Liver (tissue), 8 donors: ENCODE measurements at regions not wholly inside any gene's neighbourhood (a gene's known extent, or its start where the extent isn't known, plus 50 kb on each side); places are given as distances from the start of the nearest gene placed in this dataset.

Experiments
- DNase-seq: peaks from one replicate; pipeline ENCODE4 v3.0.0-alpha.2; 2017; ENCODE audit warnings: low spot score
- H3K27ac ChIP-seq, 2 donors: one replicate each; pipeline ENCODE4 v1.7.0; 2013; ENCODE audit warnings: inconsistent platforms in 2 of 2, low read length in 2 of 2, control low read depth in 1 of 2, low read depth in 1 of 2, mild to moderate bottlenecking in 1 of 2
- H3K27me3 ChIP-seq, 4 donors: one replicate each; pipeline versions ENCODE4 v1.6.1 to v1.7.0; 2013; ENCODE audit warnings: low read length in 3 of 4, inconsistent platforms in 1 of 4, mild to moderate bottlenecking in 1 of 4, moderate library complexity in 1 of 4; ENCODE audit not compliant: control insufficient read depth in 4 of 4, insufficient read depth in 4 of 4
- H3K36me3 ChIP-seq, 4 donors: one replicate each; pipeline versions ENCODE4 v1.6.1 to v1.7.0; 2013; ENCODE audit warnings: low read length in 3 of 4, mild to moderate bottlenecking in 3 of 4, low read depth in 1 of 4, moderate library complexity in 1 of 4; ENCODE audit not compliant: control insufficient read depth in 4 of 4, insufficient read depth in 3 of 4
- H3K4me1 ChIP-seq, 4 donors: one replicate each; pipeline versions ENCODE4 v1.6.1 to v1.7.0; 2013; ENCODE audit warnings: low read length in 3 of 4, mild to moderate bottlenecking in 3 of 4, moderate library complexity in 1 of 4; ENCODE audit not compliant: control insufficient read depth in 4 of 4, insufficient read depth in 4 of 4
- H3K4me3 ChIP-seq, 3 donors: one replicate each; pipeline versions ENCODE4 v1.6.1 to v1.7.0; 2013; ENCODE audit warnings: low read length in 3 of 3, control low read depth in 1 of 3, low read depth in 1 of 3, mild to moderate bottlenecking in 1 of 3
- H3K9ac ChIP-seq, 2 donors: one replicate each; pipeline ENCODE4 v1.7.0; 2013; ENCODE audit warnings: low read length in 2 of 2, mild to moderate bottlenecking in 2 of 2, moderate library complexity in 2 of 2, control low read depth in 1 of 2, low read depth in 1 of 2
- H3K9me3 ChIP-seq, 4 donors: one replicate each; pipeline versions ENCODE4 v1.6.1 to v1.7.0; 2013; ENCODE audit warnings: low read length in 3 of 4; ENCODE audit not compliant: control insufficient read depth in 4 of 4
- EGR1 ChIP-seq, 2 donors: IDR thresholded peaks; 2 replicates each; pipeline ENCODE4 v1.6.1; 2016 to 2018; ENCODE audit warnings: antibody characterized with exemption in 2 of 2, low read depth in 2 of 2
- FOXA1 ChIP-seq: IDR thresholded peaks from 2 replicates; pipeline ENCODE4 v1.6.1; 2016; ENCODE audit warnings: antibody characterized with exemption
- FOXA2 ChIP-seq: IDR thresholded peaks from 2 replicates; pipeline ENCODE4 v1.6.1; 2016; ENCODE audit warnings: antibody characterized with exemption
- GABPA ChIP-seq, 2 donors: IDR thresholded peaks in 1 of 2; conservative IDR thresholded peaks in 1 of 2; 2 replicates each; pipeline ENCODE4 v1.6.1; 2016; ENCODE audit warnings: antibody characterized with exemption in 2 of 2, mild to moderate bottlenecking in 1 of 2, moderate library complexity in 1 of 2
- HNF4A ChIP-seq, 2 donors: conservative IDR thresholded peaks; 2 replicates each; pipeline ENCODE4 v1.6.1; 2016; ENCODE audit warnings: antibody characterized with exemption in 2 of 2, mild to moderate bottlenecking in 2 of 2
- HNF4G ChIP-seq: IDR thresholded peaks from 2 replicates; pipeline ENCODE4 v1.6.1; 2016; ENCODE audit warnings: antibody characterized with exemption
- JUND ChIP-seq, 2 donors: IDR thresholded peaks; 2 replicates each; pipeline ENCODE4 v1.6.1; 2016; ENCODE audit warnings: antibody characterized with exemption in 2 of 2
- NR2F2 ChIP-seq: IDR thresholded peaks from 2 replicates; pipeline ENCODE4 v1.6.1; 2016; ENCODE audit warnings: antibody characterized with exemption
- RAD21 ChIP-seq, 2 donors: IDR thresholded peaks; 2 replicates each; pipeline ENCODE4 v1.6.1; 2016; ENCODE audit warnings: antibody characterized with exemption in 2 of 2, mild to moderate bottlenecking in 2 of 2
- RXRA ChIP-seq, 2 donors: IDR thresholded peaks; 2 replicates each; pipeline ENCODE4 v1.6.1; 2017 to 2018; ENCODE audit warnings: antibody characterized with exemption in 2 of 2, mild to moderate bottlenecking in 1 of 2
- SP1 ChIP-seq: IDR thresholded peaks from 2 replicates; pipeline ENCODE4 v1.6.1; 2018; ENCODE audit warnings: antibody characterized with exemption, mild to moderate bottlenecking
- TAF1 ChIP-seq: conservative IDR thresholded peaks from 2 replicates; pipeline ENCODE4 v1.6.1; 2016; ENCODE audit warnings: antibody characterized with exemption, mild to moderate bottlenecking
- YY1 ChIP-seq: IDR thresholded peaks from 2 replicates; pipeline ENCODE4 v1.6.1; 2016; ENCODE audit warnings: antibody characterized with exemption, mild to moderate bottlenecking
- WGBS: extraction: QIAGEN DNeasy Blood & Tissue Kit; methylation state at CpG from one replicate; pipeline ENCODE4 v1.1.7; 2013; 5-methylcytosine and 5-hydroxymethylcytosine counted together
- TF ChIP-seq, protein P1 (sequence below): IDR thresholded peaks from 2 replicates; pipeline ENCODE4 v1.6.1; 2016; ENCODE audit warnings: antibody characterized with exemption
- TF ChIP-seq, protein P2 (sequence below): fragments of 150-350 bp; IDR thresholded peaks from 2 replicates; pipeline ENCODE4 v1.5.1; 2017; ENCODE audit warnings: improper control_type of control experiment, low read depth, low read length; ENCODE audit not compliant: missing input control
- TF ChIP-seq, protein P3 (sequence below): IDR thresholded peaks from 2 replicates; pipeline ENCODE4 v1.6.1; 2016; ENCODE audit warnings: antibody characterized with exemption
- TF ChIP-seq, protein P4 (sequence below): IDR thresholded peaks from 2 replicates; pipeline ENCODE4 v1.6.1; 2016; ENCODE audit warnings: antibody characterized with exemption
- TF ChIP-seq, protein P5 (sequence below): IDR thresholded peaks from 2 replicates; pipeline ENCODE4 v1.6.1; 2016; ENCODE audit warnings: antibody characterized with exemption, mild to moderate bottlenecking
- donor health status: healthy.
- donor health status: healthy.
- donor health status: healthy.
- donor health status: healthy.
- donor health status: healthy.

DNA sequence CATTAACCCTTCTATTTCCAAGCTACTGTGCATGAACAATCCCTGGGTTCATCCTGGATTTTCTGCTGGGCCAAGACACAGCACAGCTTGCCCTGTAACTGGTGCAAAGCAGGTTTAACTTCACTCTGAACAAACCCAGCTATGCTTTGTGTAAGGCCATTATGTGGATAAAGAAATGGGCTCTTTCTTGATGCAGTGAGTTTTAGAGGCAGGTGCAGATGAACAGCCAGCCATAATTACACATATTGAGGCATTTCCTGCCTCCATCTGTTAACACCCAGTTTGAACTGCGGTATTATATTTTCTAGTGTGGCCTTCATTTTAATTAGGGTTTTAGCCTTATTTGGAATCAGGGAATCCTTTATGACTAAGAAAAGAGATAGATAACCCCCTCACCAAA is 68.7 kb upstream of the ARX start:
- H3K27me3 ChIP-seq: no peaks in the 10 kb centered on the region
- no peaks in the 10 kb centered on the region for H3K36me3 ChIP-seq
- H3K27ac ChIP-seq: no peak overlapping the region
- H3K4me1 ChIP-seq: no peaks in the 10 kb centered on the region
- H3K9ac ChIP-seq: no peak overlapping the region
- H3K9me3 ChIP-seq: no peaks in the 10 kb centered on the region
- 86% methylated on average over 1 of the region's 1 CpG for WGBS
- H3K4me3 ChIP-seq: no peak overlapping the region
- no peak for TF ChIP-seq TAF1
- TF ChIP-seq, protein P1, sequence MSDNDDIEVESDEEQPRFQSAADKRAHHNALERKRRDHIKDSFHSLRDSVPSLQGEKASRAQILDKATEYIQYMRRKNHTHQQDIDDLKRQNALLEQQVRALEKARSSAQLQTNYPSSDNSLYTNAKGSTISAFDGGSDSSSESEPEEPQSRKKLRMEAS: no peak
- TF ChIP-seq, protein P2, sequence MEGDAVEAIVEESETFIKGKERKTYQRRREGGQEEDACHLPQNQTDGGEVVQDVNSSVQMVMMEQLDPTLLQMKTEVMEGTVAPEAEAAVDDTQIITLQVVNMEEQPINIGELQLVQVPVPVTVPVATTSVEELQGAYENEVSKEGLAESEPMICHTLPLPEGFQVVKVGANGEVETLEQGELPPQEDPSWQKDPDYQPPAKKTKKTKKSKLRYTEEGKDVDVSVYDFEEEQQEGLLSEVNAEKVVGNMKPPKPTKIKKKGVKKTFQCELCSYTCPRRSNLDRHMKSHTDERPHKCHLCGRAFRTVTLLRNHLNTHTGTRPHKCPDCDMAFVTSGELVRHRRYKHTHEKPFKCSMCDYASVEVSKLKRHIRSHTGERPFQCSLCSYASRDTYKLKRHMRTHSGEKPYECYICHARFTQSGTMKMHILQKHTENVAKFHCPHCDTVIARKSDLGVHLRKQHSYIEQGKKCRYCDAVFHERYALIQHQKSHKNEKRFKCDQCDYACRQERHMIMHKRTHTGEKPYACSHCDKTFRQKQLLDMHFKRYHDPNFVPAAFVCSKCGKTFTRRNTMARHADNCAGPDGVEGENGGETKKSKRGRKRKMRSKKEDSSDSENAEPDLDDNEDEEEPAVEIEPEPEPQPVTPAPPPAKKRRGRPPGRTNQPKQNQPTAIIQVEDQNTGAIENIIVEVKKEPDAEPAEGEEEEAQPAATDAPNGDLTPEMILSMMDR: no peak
- no peak for TF ChIP-seq NR2F2
- no peak for TF ChIP-seq FOXA1
- TF ChIP-seq SP1: no peak
- TF ChIP-seq GABPA (IDR thresholded peaks at IDR 0.05 in 1 of 2, conservative IDR thresholded peaks at IDR 0.05 in 1 of 2): no peak
- TF ChIP-seq, protein P3, sequence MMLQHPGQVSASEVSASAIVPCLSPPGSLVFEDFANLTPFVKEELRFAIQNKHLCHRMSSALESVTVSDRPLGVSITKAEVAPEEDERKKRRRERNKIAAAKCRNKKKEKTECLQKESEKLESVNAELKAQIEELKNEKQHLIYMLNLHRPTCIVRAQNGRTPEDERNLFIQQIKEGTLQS: no peak
- TF ChIP-seq RAD21 (IDR thresholded peaks at IDR 0.05): no peak
- no peak for TF ChIP-seq YY1
- TF ChIP-seq FOXA2: no peak
- TF ChIP-seq HNF4G: no peak
- no peak for TF ChIP-seq RXRA (IDR thresholded peaks at IDR 0.05)
- TF ChIP-seq HNF4A (conservative IDR thresholded peaks at IDR 0.05): no peak
- TF ChIP-seq, protein P4, sequence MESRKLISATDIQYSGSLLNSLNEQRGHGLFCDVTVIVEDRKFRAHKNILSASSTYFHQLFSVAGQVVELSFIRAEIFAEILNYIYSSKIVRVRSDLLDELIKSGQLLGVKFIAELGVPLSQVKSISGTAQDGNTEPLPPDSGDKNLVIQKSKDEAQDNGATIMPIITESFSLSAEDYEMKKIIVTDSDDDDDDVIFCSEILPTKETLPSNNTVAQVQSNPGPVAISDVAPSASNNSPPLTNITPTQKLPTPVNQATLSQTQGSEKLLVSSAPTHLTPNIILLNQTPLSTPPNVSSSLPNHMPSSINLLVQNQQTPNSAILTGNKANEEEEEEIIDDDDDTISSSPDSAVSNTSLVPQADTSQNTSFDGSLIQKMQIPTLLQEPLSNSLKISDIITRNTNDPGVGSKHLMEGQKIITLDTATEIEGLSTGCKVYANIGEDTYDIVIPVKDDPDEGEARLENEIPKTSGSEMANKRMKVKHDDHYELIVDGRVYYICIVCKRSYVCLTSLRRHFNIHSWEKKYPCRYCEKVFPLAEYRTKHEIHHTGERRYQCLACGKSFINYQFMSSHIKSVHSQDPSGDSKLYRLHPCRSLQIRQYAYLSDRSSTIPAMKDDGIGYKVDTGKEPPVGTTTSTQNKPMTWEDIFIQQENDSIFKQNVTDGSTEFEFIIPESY: no peak
- no peak for TF ChIP-seq EGR1 (IDR thresholded peaks at IDR 0.05; ENCODE audit: low read depth in 2 of 2)
- TF ChIP-seq, protein P5, sequence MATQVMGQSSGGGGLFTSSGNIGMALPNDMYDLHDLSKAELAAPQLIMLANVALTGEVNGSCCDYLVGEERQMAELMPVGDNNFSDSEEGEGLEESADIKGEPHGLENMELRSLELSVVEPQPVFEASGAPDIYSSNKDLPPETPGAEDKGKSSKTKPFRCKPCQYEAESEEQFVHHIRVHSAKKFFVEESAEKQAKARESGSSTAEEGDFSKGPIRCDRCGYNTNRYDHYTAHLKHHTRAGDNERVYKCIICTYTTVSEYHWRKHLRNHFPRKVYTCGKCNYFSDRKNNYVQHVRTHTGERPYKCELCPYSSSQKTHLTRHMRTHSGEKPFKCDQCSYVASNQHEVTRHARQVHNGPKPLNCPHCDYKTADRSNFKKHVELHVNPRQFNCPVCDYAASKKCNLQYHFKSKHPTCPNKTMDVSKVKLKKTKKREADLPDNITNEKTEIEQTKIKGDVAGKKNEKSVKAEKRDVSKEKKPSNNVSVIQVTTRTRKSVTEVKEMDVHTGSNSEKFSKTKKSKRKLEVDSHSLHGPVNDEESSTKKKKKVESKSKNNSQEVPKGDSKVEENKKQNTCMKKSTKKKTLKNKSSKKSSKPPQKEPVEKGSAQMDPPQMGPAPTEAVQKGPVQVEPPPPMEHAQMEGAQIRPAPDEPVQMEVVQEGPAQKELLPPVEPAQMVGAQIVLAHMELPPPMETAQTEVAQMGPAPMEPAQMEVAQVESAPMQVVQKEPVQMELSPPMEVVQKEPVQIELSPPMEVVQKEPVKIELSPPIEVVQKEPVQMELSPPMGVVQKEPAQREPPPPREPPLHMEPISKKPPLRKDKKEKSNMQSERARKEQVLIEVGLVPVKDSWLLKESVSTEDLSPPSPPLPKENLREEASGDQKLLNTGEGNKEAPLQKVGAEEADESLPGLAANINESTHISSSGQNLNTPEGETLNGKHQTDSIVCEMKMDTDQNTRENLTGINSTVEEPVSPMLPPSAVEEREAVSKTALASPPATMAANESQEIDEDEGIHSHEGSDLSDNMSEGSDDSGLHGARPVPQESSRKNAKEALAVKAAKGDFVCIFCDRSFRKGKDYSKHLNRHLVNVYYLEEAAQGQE: no peak
- TF ChIP-seq JUND (IDR thresholded peaks at IDR 0.05): no peak
- DNase-seq: no peak
